ENCODE measurements at regions not wholly inside any gene's neighbourhood (a gene's known extent, or its start where the extent isn't known, plus 50 kb on each side); places are given as distances from the start of the nearest gene placed in this dataset.
"Not testable (repeated sequence)": the region's sequence is repeated elsewhere in the genome, so short reads cannot be mapped to it uniquely, and the experiment has no call there.

DNA sequence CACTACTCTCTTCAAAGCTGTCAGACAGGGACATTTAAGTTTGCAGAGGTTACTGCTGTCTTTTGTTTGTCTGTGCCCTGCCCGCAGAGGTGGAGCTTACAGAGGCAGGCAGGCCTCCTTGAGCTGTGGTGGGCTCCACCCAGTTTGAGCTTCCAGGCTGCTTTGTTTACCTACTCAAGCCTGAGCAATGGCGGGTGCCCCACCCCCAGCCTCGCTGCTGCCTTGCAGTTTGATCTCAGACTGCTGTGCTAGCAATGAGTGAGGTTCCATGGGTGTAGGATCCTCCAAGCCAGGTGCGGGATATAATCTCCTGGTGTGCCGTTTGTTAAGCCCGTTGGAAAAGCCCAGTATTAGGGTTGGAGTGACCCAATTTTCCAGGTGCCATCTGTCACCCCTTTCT lies 581.2 kb downstream of the ANKRD50 start:
- DNase-seq: not testable (repeated sequence)

GRCh38 chr4:124132161-124132560 lies 580.4 kb downstream of the ANKRD50 start:
- DNase-seq: no peak

GRCh38 chr4:124133753-124134152 lies 578.8 kb downstream of the ANKRD50 start:
- no peak for DNase-seq

DNA sequence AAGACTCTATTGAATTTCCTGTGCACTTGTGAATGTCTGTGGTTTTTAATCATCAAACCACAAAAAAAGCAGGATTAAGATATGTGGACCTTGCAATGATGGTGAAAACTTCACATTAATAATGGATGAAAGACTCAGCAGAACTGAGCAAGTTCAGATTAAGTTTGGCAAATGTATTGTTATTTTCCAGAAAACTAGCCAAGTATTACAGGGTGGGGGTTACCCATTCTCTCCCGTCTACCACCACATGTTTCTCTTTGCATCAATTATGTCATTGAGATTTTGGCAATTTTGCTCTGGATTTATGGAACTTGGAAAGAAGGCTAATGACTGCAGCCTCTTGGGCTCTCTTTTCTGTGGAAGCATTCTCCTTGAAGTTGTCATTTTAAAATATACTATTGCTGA lies 577.1 kb downstream of the ANKRD50 start:
- DNase-seq: no peak

DNA sequence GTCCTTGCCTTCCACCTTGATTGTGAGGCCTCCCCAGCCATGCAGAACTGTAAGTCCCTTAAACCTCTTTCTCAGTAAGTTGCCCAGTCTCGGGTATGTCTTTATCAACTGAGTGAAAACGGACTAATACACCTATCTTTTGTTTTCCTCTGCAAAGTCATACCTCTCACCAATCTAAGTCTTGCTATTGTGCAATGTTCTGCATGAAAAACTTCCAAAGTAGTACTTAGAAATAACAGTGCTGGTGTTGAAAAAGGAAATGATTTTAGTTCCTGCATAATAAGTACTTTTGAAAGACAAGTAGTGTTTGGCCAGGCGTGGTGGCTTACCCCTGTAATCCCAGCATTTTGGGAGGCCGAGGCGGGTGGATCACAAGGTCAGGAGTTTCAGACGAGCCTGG lies 573.5 kb downstream of the ANKRD50 start:
- no peak for DNase-seq

- no peak for DNase-seq
Observed at GRCh38 chr4:124143632-124144031, 568.9 kb downstream of the ANKRD50 start.

DNA sequence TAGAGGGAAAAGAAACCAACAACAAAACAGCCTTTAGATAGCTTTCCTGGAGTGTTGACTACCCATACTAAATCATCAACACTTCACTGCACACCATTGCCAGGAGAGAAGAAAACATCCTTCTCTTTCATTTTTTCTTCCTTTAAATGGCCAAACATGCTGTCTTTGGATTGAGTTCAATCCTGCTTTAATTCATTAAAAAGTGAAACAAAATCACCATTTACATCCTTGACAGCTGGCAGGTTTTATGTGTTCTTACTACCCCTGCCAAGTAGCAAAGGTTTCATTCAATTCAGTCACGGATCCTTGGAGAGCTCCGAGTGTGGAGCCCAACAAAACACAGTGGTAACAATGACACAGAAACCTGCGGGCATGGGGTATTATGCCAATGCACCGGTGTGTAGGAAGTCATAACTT lies 568.3 kb downstream of the ANKRD50 start:
- DNase-seq: no peak

DNA sequence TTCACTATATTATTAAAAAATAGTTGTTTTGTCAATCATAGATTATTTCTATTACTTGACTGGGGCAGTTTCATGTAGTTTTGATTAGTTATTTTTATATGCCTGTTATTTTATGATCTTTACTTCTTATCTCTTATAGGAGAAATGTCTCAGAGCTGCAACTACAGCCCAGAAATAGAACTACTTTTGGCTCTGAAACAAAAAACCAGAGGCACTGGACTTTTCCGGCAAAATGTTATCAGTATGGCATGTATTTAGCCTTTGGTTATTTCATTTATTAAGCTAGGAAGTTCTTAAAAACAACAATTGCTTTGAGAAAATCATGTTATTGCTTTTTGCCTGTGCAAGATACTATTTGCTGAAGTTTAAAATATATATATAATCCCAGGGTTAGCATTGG lies 566.5 kb downstream of the ANKRD50 start:
- DNase-seq: no peak

GRCh38 chr4:124151031-124151430 lies 561.5 kb downstream of the ANKRD50 start:
- no peak for DNase-seq

GRCh38 chr4:124152132-124152531 lies 560.4 kb downstream of the ANKRD50 start:
- DNase-seq: no peak

- DNase-seq: no peak
Observed at GRCh38 chr4:124155239-124155638, 557.3 kb downstream of the ANKRD50 start.

DNA sequence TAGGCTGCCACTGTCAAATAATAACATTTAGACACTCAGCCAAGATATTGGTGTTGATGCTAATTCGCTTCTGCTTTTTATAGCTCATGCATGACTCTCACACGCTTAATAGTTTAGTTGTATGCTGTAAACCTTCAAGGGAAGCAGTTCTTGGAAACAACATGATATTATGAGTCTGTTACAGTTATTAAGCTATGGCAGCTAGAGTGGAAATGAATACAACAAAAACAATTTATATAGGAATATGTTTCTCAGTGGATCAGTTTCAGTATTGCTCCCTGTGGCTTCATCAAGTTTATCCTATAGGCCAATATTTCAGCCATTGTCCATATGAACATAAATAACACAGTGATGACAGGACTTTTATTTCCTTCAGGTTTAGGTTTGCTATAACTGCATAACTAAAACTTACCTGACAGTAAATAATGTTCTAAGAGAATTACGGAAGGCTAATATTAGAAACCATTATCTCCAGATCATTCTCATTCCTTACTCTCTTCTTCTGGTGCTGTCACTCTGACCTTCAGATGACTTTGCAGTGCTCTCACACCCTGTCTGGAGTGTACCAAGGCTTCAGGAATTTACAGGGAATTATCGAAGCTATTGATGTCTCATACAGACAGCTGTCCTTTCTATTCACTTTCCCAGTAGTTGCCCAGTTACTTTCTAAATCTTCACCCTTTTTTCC lies 555.0 kb downstream of the ANKRD50 start:
- no peak for DNase-seq

DNA sequence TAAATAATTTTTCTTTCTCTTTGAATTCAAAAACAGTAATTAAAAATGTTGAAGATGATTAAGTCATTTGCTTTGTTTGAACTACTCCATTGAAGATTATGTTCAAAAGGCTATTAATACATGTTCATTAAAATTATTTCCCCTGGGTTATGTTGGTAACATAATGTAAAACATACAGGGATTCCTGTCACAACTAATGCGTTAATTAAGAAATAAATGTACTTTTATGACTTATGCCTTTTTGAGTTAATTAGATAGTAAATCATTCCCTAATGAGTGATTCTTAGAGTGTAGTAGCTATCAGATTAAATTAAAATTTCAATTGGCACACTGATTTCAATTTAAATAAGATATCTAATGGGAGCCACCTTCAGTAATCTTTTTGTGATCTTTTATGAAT lies 549.1 kb downstream of the ANKRD50 start:
- DNase-seq: no peak

GRCh38 chr4:124167602-124168001 lies 544.9 kb downstream of the ANKRD50 start:
- no peak for DNase-seq

GRCh38 chr4:124169524-124169923 lies 543.0 kb downstream of the ANKRD50 start:
- not testable (repeated sequence) for DNase-seq

GRCh38 chr4:124173912-124174311 lies 538.6 kb downstream of the ANKRD50 start:
- no peak for DNase-seq

GRCh38 chr4:124177647-124178425 lies 534.7 kb downstream of the ANKRD50 start:
- no peak for DNase-seq

DNA sequence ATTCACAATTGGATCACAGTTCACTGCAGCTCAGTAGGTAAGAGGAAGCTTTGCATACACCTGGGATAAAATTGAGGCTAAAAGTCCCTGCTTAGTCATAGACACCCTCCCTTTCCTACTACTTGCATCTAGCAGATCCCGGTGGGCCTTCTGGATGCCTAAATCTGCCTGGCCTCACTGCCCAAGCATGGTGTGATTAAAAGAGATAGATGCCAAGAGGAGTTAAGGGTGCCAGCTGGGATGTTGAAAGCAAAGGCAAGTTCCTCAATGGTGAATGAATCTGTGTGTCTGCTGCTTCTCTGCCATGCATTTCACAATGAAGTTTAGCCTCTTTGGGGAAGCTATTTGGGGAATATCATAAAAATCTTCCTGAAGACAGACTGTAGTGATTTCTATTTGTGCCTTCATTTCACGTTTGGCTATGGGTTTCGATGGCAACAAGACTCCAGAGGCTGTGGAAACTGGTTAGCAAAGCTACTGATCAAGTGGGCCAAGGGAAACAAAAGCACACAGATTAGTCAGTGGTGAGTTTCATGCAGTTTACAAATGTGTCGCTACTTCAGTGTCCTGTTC lies 534.0 kb downstream of the ANKRD50 start:
- no peak for DNase-seq

DNA sequence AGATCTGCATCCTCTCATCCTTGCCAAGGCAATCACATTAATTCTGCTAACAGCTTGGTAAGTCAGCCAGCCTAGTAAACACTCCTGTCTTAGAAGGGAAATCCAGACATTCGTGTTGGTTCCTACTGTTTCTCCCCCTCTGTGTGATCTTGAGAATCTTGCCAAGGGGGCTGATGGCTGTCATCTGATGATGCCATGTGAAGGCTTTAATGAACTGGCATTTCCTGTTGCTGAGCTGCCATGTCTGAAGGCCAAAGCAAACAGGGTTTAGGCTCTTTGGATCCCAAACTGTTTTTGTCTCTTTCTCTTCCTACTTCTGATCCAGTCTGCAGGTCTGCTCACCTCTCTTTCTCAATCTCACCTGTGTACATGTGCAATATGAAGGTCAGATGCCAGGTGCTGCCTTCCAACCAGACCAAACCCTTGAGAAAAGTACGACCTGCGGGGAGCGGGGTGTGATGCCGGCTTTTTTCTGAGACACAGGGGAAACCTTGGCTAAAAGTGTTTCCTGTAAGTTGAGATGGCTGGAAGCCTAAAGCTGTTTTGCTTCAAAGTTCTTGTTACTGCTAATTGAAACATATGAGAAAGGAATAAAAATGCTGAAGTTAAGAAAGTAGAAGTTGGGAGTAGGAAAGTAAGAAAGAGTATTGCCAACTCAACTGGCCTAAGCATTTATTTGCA lies 532.9 kb downstream of the ANKRD50 start:
- no peak for DNase-seq

- no peak for DNase-seq
Observed at GRCh38 chr4:124181039-124181438, 531.5 kb downstream of the ANKRD50 start.

DNA sequence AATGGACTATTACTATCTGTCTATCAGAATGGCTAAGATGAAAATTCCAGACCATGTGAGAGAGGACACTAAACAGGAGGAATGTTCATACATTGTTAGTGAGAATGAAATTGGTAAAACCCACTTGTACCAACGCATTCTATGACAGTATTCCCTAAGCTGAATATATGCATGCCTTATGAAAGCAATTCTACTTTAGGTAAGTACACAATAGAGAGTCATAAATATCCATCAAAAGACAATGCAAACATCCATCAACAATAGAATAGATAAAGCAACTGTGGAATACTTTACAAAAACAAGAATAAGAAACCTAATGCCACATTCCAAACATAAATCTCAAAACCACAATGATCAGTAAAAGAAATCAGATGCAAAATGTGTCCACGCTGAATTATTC lies 529.3 kb downstream of the ANKRD50 start:
- no peak for DNase-seq

GRCh38 chr4:124183926-124184325 lies 528.6 kb downstream of the ANKRD50 start:
- no peak for DNase-seq

DNA sequence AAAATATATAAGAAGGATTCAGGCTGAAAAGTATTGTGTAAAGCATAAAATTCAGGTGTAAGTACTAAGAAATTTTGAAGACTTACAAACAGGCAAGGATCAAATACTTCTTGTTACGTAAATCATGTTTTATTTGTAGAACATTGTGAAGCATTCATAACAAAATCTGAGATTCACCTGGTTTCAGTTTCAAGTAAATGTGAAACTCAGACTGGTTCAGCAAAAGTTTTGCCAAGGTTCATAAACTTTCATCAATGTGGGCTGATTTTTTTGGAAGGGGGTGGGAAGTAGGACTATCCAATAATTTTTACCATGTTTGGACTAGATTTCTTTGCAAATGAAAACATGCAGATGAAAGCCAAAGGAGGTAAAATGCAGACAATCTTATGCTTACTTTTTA lies 527.7 kb downstream of the ANKRD50 start:
- no peak for DNase-seq
